IPS-18c (cell line): ENCODE measurements at regions not wholly inside any gene's neighbourhood (a gene's known extent, or its start where the extent isn't known, plus 50 kb on each side); places are given as distances from the start of the nearest gene placed in this dataset.

Experiments
- H3K4me3 ChIP-seq: 2 replicates; pipeline ENCODE4 v1.7.0; 2013; ENCODE audit warnings: low read depth, mild to moderate bottlenecking, low read length, moderate library complexity; ENCODE audit not compliant: insufficient read depth
- H3K9me3 ChIP-seq: one replicate; pipeline ENCODE4 v1.6.1; 2013; ENCODE audit warnings: mild to moderate bottlenecking, low read length, moderate library complexity; ENCODE audit not compliant: control insufficient read depth, insufficient read depth

GRCh38 chr20:57927376-57927775 lies 217.6 kb upstream of the PMEPA1 start:
- Histone ChIP-seq H3K9me3 (no peaks in the 10 kb centered on the region), H3K4me3 (no peak overlapping the region)

GRCh38 chr20:57922706-57923105 lies 212.9 kb upstream of the PMEPA1 start:
- Histone ChIP-seq H3K4me3 (no peak overlapping the region), H3K9me3 (no peaks in the 10 kb centered on the region)

GRCh38 chr20:57922083-57922482 lies 212.3 kb upstream of the PMEPA1 start:
- H3K4me3 ChIP-seq: no peak overlapping the region
- no peaks in the 10 kb centered on the region for H3K9me3 ChIP-seq

GRCh38 chr20:57921676-57922075 lies 211.9 kb upstream of the PMEPA1 start:
- H3K4me3 ChIP-seq: no peak overlapping the region
- H3K9me3 ChIP-seq: no peaks in the 10 kb centered on the region

GRCh38 chr20:57920971-57921370 lies 211.2 kb upstream of the PMEPA1 start:
- H3K4me3 ChIP-seq: no peak overlapping the region
- H3K9me3 ChIP-seq: peaks cover 2% of the 10 kb centered on the region

GRCh38 chr20:57919049-57919448 lies 209.2 kb upstream of the PMEPA1 start:
- H3K9me3 ChIP-seq: peaks cover 2% of the 10 kb centered on the region
- H3K4me3 ChIP-seq: no peak overlapping the region

- H3K4me3 ChIP-seq: no peak overlapping the region; the same call in 1 of the 2 replicates
- H3K9me3 ChIP-seq: peaks cover 2% of the 10 kb centered on the region
Observed at GRCh38 chr20:57918551-57918950, 208.7 kb upstream of the PMEPA1 start.

- Histone ChIP-seq H3K9me3 (peaks cover 2% of the 10 kb centered on the region), H3K4me3 (no peak overlapping the region)
Observed at GRCh38 chr20:57914205-57914604, 204.4 kb upstream of the PMEPA1 start.

GRCh38 chr20:57913156-57913930 lies 203.5 kb upstream of the PMEPA1 start:
- H3K4me3 ChIP-seq: no peak overlapping the region
- peaks cover 2% of the 10 kb centered on the region for H3K9me3 ChIP-seq

GRCh38 chr20:57912227-57912582 lies 202.4 kb upstream of the PMEPA1 start:
- no peak overlapping the region for H3K4me3 ChIP-seq

GRCh38 chr20:57911512-57912226 lies 201.9 kb upstream of the PMEPA1 start:
- no peak overlapping the region for H3K4me3 ChIP-seq
- H3K9me3 ChIP-seq: peaks cover 2% of the 10 kb centered on the region

More at GRCh38 chr20:57912227-57912582, 202.4 kb upstream of the PMEPA1 start:
- H3K9me3 ChIP-seq: peaks cover 2% of the 10 kb centered on the region

GRCh38 chr20:57910716-57911115 lies 200.9 kb upstream of the PMEPA1 start:
- Histone ChIP-seq H3K9me3 (no peaks in the 10 kb centered on the region), H3K4me3 (no peak overlapping the region)

GRCh38 chr20:57909763-57910331 lies 200.0 kb upstream of the PMEPA1 start:
- H3K4me3 ChIP-seq: no peak overlapping the region
- H3K9me3 ChIP-seq: no peaks in the 10 kb centered on the region

GRCh38 chr20:57908704-57909630 lies 199.2 kb upstream of the PMEPA1 start:
- no peak overlapping the region for H3K4me3 ChIP-seq
- no peaks in the 10 kb centered on the region for H3K9me3 ChIP-seq

- Histone ChIP-seq H3K9me3 (no peaks in the 10 kb centered on the region), H3K4me3 (no peak overlapping the region)
Observed at GRCh38 chr20:57908226-57908625, 198.4 kb upstream of the PMEPA1 start.

- no peak overlapping the region for H3K4me3 ChIP-seq
- no peaks in the 10 kb centered on the region for H3K9me3 ChIP-seq
Observed at GRCh38 chr20:57907131-57908000, 197.6 kb upstream of the PMEPA1 start.
